NCI-H1694 (cell line): ENCODE measurements at regions not wholly inside any gene's neighbourhood (a gene's known extent, or its start where the extent isn't known, plus 50 kb on each side); places are given as distances from the start of the nearest gene placed in this dataset.

Experiments
- DNase-seq: peaks from one replicate; lab custom pipeline; 2025; lab: John Stamatoyannopoulos, UW

DNA sequence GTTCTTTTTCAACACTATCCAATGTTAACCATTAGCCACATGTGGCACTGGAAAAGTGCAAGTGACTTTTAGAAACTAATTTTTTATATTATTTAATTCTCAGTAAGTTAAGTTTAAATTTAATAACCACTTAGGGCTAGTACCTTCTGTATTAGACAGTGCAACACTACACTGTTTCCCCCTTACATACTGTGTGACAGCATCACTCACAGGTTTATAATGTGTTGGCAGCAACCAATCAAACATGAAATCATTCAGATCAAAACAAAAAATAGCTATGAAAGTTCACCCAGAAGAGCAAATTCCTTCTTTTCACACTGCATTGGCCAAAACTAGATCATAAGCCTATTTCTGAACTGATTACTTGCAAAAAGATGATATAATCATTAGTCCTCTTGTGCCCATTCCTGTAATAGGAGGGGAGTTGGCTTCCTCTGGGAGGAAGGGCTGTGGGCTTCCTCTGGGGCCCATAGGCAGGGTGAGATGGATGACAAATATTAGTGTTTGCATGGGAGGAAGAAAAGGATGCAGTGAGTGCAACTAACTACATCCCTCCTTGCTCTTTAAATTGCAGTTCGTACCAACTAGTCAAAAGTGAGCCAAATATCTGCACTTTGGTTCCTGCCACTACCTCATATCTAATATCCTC, 708.1 kb upstream of the RGMB start:
- DNase-seq = no peak

DNA sequence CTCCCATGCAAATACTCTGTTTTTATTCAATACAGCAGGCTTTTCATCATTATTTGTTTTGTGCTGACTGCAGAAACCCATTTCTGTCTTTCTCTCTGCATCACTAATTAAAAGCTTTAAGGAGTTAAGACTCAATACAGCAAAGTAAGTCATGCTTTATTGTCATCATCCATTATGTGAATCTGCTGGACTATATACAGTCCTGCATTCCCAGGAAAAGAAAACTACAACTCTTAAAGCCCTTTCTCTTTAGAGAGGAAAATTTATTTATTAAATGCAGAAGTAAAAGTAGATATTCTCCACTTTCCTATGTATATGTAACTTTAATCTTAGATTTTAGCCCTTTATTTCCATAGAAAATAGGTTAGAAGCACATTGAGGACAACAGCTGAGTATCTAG, 706.6 kb upstream of the RGMB start:
- DNase-seq = no peak

- no peak for DNase-seq
Observed at GRCh38 chr5:98069876-98070512, 703.5 kb upstream of the RGMB start.

DNA sequence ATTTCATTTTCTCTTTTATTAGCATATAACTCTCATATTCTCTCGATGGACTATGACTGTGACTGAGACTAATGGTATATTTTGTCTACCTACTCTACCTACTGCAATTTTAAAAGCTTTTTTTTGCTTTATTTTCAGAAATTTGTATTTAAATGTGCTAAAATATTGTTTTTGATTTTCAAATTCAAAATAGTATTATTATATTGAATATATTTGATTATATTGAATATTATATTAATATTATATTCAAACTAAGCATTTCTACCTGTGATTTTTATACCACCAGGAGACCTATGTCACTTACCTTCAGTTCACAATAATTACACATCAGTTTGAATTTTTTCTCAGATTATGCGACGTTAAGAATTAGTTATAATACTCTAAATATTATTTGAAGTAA, 700.5 kb upstream of the RGMB start:
- no peak for DNase-seq

DNA sequence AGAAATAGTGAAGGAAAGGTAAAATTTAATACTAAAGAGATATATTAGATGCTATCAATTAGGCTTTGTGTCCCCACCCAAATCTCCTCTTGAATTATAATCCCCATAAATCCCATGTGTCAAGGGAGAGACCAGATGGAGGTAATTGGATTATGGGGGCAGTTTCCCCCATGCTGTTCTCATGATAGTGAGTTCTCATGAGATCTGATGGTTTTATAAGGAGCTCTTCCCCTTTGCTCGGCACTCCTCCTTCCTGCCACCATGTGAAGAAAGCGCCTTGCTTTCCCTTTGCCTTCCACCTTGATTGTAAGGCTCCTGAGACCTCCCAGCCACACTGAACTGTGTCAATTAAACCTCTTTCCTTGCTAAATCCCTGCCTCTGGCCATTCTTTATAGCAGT, 697.0 kb upstream of the RGMB start:
- no peak for DNase-seq

DNA sequence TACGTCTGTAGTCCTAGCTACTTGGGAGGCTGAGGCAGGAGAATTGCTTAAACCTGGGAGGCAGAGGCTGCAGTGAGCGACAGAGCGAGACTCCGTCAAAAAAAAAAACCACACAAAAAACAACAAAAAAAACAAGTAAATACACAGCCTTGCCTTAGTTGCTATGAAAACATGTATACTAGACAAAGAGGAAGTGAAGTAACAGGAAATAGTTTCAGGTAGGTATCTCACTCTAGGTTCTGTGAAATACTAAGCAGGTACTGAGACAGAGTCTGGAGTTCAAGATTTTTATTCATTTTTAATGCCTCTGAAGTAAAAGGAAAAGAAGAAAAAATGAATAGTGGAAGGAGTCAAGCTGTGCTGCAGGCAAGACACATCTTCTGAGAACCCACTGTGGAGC, 687.9 kb upstream of the RGMB start:
- no peak for DNase-seq

- no peak for DNase-seq
Observed at GRCh38 chr5:98095072-98095471, 678.4 kb upstream of the RGMB start.

DNA sequence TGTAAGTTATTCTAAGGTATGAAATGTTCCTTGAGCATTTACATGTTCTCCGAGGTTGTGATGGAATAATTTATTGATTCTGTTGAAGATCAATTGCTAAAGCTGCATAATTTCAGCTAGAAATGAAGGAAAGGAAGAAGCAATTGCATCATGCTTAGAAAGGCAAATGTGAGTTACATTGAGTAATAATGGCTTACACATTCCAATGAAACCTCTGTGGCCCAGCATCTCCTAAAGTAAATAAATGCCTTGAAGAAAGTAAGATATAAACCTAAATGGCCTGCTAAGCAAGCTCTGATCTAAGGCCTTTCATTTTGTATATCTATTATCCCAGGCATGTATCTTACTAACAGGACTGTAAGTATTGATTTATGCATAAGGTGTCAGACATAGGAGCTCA, 677.3 kb upstream of the RGMB start:
- no peak for DNase-seq

GRCh38 chr5:98099448-98100105, 673.9 kb upstream of the RGMB start:
- no peak for DNase-seq

- no peak for DNase-seq
Observed at GRCh38 chr5:98101131-98101530, 672.3 kb upstream of the RGMB start.

DNA sequence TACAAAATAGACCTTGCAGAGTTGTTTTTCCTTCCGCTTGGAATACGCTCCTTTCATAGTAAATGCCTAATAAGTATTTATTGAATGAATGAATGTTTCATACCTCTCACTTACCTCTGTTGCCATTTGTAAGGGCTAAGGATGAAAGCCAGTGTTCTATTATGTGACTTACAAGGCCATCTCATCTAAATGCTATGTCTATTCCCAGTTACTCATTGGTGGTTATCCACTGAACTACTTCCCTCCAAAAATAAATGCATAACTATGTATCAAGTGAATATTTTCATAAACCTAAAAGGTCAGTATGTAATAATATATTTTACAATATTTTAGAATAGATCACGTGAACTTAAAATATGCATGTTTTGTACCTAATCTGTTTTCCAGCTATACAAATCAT, 670.5 kb upstream of the RGMB start:
- DNase-seq = no peak

DNA sequence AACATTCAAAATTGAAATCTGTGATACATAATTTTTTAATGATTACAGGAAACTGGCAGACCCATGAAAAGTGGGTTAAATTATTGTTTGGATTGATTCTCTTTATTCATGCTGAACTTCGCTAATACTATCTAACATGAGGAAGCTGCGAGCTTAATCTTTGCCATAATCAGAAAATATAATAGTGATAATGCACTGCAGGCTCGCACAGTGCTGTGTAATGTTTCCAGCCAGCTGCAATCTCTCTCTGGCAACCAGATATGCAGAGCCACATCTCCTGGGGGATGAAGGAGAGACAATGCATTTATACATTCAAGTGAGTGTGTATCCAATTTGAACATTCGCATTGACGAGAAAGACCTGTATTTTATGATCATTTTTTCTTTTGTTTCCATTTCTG, 669.7 kb upstream of the RGMB start:
- DNase-seq = no peak

- no peak for DNase-seq
Observed at GRCh38 chr5:98104454-98105188, 668.8 kb upstream of the RGMB start.

GRCh38 chr5:98105681-98106080, 667.8 kb upstream of the RGMB start:
- DNase-seq = no peak

DNA sequence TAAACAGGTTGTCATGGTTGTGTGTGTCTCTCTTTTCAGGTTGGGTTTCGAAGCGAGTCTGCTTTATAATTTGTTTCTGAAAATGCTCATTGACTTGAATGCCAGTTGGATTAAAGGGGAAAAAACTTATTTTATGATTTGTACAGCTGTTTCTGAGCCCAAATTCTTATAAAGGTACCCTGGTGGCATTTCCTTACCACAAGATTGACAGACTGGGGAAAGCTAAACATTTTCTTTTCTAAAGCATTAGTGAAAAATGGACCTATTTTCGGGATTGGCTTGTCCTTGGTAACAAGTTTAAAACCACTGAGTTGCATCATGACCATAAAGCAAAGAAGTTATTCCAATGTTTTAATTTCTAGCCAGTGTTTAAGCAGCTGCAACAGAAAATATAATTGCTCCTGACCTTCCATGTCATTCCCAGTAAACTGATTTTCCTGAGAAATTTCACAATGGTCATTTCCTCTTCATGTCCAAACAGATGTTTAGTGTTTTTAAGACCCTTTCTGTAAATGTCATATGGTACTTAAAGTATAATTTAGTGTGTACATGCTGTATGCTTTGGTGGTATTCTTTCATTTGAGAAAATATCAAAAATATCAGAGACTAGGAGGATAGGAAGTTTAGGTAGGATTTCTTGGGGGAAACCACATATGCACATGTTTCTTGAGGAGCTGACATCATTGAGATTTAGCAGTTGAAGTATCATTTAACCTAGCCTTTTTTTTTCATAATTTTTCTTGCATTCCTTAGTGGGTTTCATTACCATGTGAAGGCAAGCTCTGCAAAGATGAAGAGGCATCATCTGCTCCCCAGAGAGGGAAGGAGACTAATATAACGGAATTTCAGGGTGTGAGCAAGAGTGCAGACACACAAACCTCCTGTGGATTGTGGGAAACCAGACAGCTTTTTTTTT, 667.1 kb upstream of the RGMB start:
- no peak for DNase-seq

- no peak for DNase-seq
Observed at GRCh38 chr5:98108497-98108896, 665.0 kb upstream of the RGMB start.

- DNase-seq = no peak
Observed at GRCh38 chr5:98109561-98110006, 663.9 kb upstream of the RGMB start.

DNA sequence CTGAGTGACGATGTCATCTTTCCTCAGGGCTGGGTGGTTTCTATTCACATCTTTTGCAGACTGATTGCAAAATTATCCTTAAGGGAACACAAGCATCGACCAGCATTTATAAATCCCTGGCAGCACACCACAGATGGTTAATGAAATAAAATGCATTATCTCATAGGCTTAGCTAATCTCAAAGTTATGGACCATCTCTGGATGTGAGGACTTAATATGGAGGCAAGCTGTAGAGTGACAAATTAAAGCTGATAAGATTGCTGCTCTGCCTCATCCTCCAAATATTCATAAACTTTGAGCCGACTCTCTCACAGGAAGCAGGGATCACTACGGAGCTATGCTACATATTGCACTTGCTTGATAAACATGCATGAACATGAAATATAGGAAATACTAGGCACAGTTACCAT, 663.2 kb upstream of the RGMB start:
- DNase-seq = no peak

DNA sequence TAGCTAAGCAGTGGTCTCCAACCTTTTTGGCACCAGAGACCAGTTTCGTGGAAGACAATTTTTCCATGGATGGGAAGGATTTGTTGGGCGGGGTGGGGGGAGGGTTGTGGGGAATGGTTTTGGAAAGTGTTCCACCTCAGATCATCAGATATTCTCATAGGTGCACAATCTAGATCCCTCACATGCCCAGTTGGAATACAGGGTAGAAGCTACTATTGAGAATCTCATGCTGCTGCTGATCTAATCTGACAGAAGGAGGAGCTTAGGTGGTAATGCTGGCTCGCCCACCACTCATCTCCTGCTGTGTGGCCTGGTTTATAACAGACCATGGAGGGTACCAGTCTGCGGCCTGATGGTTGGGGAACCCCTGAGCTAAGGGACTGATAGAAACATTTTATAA, 662.7 kb upstream of the RGMB start:
- DNase-seq = no peak

DNA sequence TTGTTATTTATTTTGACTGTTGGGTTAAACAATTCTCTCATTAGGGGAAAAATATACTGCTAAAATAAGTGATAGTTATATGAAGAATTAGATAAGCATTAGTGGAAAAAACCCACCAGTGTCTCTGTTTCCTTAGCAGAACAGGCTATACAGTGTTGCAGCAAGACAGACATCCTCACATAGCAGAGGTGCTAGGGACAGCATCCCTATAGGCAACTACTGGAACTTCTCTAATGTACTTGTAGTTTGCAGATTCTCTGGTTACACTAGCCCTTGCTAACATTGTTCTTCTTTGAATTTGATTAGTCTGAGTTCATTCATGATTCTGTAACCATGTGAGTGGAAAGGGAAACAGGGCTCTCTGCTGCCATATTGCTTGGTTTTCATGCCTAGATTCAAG, 661.8 kb upstream of the RGMB start:
- no peak for DNase-seq

- no peak for DNase-seq
Observed at GRCh38 chr5:98121036-98121936, 652.2 kb upstream of the RGMB start.
